Tibial nerve (tissue), 4 donors: ENCODE measurements at regions not wholly inside any gene's neighbourhood (a gene's known extent, or its start where the extent isn't known, plus 50 kb on each side); places are given as distances from the start of the nearest gene placed in this dataset.

Experiments used
- CTCF ChIP-seq, 5 experiments: fragments of 200-600 bp in 3 of 5; fragments of 450-650 bp in 2 of 5; sonication (generic) in 3 of 5; IDR thresholded peaks; one replicate each; pipeline ENCODE4 v1.5.1; 2016 to 2019; ENCODE audit warnings: antibody characterized with exemption in 5 of 5, mild to moderate bottlenecking in 3 of 5, moderate library complexity in 2 of 5
- EP300 ChIP-seq, 2 donors: sonication (generic); formaldehyde crosslinking; IDR thresholded peaks; one replicate each; pipeline ENCODE4 v1.6.1; 2017; ENCODE audit warnings: antibody characterized with exemption in 2 of 2, mild to moderate bottlenecking in 1 of 2
- POLR2A ChIP-seq, 2 donors: fragments of 450-650 bp; IDR thresholded peaks; one replicate each; pipeline ENCODE4 v1.6.1; 2017; ENCODE audit warnings: antibody characterized with exemption in 2 of 2, mild to moderate bottlenecking in 2 of 2, moderate library complexity in 2 of 2

- TF ChIP-seq CTCF (IDR thresholded peaks at IDR 0.05) (no peak), POLR2A (IDR thresholded peaks at IDR 0.05) (no peak), EP300 (IDR thresholded peaks at IDR 0.05) (no peak)
Measured at GRCh38 chr16:82535764-82536163, 91.0 kb upstream of the CDH13 start.
